GM18909 (cell line): ENCODE measurements at regions not wholly inside any gene's neighbourhood (a gene's known extent, or its start where the extent isn't known, plus 50 kb on each side); places are given as distances from the start of the nearest gene placed in this dataset.
"Not testable (repeated sequence)": the region's sequence is repeated elsewhere in the genome, so short reads cannot be mapped to it uniquely, and the experiment has no call there.

ENCODE experiments used
- ATAC-seq: cut with Tn5 transposase; IDR thresholded peaks from one replicate; pipeline ENCODE4 v1.9.1; 2021; ENCODE audit warnings: mild to moderate bottlenecking; ENCODE audit not compliant: unreplicated experiment, poor library complexity

DNA sequence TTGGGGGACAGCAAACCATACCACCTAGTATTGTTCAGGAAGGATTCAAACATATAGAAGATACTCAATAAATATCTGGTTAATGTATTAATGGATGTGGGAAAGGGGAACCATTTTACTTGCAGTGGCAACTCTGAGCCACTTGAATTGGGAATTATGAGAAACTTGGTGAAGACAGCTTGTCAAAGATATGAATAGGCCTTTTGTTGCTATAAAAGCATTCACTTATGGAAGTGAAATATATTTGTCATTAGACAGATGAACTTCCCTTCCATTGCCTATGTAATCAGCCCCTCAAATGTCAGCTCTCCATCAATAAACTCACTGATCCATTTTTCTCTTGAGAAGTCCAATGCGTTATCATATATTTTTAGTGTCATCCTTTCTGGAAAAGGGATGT, 56.1 kb downstream of the GPR85 start:
- ATAC-seq = no peak

DNA sequence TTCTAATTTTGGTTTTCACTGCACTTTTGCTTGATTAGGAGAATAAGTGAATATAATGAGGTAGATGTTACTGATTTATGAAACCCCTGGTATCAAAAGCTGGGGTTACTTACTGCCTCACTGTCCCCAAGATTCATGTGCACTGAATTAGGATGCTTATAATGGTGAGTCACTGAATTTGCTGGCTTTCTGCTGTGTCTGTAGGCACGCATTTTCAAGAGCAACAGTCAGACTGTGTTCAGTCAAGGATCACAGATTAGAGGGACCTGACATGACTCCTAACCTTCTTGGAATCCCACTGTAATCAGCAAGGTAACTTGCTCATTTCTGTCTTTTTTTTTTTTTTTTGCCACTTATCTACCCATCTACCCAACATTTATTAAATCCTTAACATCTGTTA, 59.7 kb downstream of the GPR85 start:
- no peak for ATAC-seq

DNA sequence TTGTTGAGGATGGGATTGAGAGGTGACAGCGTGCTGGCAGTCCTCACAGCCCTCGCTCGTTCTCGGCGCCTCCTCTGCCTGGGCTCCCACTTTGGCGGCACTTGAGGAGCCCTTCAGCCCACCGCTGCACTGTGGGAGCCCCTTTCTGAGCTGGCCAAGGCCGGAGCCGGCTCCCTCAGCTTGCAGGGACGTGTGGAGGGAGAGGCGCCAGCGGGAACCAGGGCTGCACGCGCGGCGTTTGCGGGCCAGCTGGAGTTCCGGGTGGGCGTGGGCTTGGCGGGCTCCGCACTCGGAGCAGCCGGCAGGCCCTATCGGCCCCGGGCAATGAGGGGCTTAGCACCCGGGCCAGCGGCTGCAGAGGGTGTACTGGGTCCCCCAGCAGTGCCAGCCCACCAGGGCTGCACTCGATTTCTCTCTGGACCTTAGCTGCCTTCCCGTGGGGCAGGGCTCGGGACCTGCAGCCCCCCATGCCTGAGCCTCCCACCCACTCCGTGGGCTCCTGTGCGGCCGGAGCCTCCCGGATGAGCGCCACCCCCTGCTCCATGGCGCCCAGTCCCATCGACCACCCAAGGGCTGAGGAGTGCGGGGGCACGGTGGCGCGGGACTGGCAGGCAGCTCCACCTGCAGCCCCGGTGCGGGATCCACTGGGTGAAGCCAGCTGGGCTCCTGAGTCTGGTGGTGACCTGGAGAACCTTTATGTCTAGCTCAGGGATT, 69.3 kb downstream of the GPR85 start:
- ATAC-seq = not testable (repeated sequence)

DNA sequence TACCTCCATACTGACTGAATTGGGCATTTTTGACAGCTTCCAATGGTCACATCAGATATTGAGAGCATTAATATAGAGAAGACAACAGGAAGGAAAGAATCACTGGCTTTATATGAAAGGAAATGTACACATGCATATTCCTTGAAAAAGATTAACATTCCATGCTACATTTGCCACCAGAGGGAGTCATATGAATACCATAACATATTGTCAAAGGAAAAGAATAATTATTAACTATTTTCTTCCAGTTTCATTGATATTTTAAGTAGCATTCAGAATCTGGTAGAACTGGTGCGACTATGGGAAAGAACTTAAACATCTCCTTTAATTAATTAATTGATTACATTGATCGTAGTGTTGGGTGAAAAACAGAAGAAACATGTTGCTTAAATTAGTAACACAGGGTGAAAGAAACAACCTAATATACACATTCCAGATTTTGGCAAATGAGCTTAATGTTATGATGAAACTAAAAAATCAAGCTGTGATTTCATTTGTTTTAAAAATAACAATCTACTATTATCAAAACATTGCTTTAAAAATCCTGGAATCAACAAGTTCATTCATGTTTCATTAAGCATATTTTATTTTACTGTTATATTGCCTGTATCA, 71.5 kb downstream of the GPR85 start:
- ATAC-seq = no peak

DNA sequence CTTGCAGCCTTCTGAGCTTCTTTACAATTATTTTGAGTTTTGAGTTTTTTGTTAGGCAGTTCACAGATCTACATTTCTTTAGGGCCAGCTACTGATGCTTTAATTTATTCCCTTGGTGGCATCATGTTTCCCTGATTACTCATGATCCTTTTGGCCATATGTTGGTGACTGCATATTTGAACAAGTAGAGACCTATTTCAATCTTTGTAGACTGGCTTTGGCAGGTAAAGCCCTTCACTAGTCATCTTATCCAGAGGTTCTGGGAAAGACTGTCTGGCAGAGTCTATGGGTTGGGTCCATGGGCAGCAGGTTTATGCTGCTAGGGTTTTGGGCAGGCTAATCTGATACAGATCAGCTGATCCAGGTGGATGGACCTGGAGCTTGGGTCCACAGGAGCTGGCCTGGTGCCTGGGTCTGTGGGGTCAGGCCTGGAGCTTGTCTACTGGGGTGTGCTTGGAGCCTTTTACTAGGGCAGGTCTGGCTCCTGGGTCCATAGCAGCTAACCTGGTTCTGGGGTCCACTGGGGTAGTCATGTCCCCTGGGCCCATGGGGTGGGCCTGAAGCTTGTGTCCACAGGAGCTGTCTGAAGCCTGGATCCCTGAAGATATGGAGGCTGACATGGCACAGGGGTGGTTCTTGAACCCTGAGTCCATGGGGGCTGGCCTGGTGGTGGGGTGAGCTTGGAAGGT, 72.7 kb downstream of the GPR85 start:
- ATAC-seq = no peak

DNA sequence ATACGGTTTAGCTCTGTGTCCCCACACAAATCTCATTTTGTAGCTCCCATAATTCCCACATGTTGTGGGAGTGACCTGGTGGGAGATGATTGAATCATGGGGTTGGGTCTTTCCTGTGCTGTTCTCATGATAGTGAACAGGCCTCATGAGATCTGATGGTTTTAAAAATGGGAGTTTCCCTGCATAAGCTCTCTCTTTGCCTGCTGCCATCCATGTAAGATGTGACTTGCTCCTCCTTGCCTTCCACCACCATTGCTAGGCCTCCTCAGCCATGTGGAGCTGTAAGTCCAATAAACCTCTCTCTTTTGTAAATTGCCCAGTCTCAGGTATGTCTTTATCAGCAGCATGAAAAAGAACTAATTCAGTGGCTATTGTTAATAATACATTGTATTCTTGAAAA, 73.8 kb downstream of the GPR85 start:
- ATAC-seq = not testable (repeated sequence)

DNA sequence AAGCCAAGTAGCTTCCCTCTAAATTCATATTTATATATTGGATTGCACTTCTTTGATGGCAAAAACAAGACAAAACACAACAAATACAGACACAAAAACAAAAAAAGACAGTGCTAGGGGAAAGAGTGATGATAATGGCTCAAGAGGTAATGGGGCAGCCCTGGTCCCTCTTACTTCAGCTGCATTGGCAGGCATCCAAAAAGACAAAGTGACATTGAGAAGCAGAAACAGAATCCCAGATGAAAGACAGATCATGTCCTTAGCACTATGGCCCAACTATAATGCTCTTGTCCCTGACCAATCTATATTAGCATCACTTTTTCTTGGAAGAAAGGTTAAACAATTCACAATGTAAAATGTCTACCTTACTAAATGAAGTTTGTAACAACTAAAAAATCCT, 76.2 kb downstream of the GPR85 start:
- no peak for ATAC-seq

DNA sequence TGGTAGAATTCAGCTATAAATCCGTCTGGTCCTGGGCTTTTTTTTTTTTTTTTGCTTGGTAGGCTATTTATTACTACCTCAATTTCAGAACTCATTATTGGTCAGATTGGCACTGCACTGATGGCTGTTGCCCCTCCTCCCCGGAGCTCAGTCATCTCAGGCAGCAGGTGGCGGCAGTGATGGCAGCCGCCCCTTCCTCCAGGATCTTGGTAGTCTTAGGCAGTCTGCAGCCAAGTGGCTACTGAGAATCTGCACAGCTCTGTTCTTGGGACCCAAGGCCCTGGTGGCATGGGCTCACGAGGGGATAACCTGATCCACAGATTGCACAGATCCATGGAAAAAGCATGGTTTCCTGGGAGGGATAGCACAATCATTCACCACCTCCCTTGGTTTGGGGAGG, 77.9 kb downstream of the GPR85 start:
- ATAC-seq = no peak

DNA sequence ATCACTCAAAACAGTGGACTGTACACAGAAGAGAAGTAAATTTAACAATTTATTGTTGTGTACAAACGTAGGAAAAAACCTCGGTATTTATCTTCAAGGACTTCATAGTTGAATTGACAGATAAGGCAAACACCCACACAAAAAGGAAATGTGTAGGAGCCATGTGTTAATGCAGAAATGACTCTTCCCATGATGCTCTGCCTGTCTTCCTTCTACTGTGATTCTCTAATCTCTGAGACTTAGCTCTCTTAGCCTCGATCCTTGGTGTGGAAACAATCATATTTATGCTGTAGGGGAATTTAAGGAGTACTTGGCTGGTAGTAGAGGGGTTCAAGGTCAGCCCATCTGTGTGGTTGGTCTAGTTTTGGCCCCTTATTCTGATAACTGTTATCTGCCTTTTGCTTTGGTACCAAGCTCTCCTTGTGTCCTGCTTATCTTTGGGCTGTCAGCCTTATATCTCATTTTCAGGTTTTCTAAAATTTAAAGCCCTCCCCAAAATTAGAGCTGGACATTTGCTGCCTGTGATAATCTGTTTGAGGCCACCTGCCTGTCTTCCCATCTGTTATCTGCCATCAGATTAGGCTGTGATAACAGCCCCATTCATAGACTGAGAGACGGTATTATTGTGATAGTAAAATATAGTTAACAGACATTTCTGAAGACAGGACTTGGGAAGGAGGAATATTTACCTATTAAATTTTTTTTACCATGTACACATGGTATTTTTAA, 81.7 kb downstream of the GPR85 start:
- ATAC-seq = no peak

DNA sequence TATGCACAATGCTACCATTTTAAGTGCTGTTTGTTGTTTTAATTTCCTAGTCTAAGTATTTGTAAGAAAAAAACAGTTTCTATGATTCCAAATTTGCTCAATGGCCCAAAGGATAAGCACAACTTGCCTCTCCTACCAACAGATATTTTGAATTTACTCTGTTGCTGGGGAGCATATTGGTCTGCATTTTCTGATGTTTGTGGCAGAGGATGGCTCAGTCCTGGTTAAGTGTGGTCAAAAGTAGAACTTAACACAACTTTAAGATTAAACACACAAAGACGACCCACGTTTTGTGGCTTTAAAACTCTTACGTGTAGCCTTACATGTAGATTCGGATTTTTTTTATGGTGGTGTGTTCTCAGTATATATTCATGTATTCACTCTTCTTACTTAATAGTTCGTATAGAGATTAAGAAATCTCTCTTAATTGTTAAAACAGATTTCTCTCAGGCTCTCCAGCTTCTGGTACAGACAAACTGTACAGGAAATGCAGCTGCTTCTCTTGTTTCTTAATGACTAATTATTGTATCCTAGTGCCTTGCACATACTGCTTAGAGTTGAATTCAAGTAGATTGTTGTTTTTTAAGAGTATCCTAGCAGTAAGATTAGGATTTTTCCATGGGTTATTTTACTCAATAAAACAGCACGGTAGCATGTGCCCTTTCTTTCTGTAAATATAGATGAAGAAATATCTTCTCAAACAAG, 86.2 kb downstream of the GPR85 start:
- ATAC-seq = peak; percentile 83

DNA sequence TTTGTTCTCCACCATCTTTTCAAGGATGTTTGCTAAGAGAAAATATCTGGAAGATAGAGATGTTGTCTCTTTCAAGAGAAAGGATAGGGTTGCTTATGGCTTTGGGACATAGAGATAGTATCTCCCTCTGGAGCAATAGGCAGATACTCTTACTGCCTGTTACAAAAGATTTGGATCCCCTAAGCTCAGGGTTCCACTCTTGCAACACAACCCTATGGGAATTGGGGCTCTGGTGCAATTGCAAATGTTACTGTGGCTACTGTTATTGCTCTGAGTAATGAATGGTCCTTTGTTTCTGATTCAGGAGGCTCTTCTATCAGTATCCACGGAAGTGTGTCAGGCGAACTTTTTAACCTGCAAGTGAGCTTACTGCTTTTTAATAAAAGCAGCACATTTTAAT, 88.8 kb downstream of the GPR85 start:
- no peak for ATAC-seq

DNA sequence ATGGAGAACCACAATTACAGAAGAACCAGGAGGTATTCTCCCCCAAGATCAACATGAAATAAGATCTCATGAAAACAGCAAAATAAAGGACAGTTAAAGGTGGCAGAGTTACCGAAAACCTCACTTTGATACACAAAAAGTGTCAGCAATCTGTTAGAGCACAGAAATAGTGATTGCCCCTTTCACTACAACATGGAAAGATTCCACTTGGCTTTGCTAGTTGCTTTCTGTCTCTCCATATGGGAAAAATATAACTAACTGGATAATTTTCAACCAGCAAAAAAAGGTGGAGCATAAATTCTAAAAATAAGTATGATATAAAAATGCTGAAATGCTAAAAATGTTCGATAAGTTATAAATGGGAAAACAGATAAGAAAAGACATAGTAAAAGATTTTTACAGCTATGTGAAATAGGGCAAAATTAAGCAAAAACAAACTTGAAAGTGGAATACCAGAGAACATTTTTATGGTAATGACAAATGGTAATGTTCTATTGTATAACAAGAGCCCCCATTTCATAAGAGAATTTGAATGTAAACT, 90.2 kb downstream of the GPR85 start:
- no peak for ATAC-seq

DNA sequence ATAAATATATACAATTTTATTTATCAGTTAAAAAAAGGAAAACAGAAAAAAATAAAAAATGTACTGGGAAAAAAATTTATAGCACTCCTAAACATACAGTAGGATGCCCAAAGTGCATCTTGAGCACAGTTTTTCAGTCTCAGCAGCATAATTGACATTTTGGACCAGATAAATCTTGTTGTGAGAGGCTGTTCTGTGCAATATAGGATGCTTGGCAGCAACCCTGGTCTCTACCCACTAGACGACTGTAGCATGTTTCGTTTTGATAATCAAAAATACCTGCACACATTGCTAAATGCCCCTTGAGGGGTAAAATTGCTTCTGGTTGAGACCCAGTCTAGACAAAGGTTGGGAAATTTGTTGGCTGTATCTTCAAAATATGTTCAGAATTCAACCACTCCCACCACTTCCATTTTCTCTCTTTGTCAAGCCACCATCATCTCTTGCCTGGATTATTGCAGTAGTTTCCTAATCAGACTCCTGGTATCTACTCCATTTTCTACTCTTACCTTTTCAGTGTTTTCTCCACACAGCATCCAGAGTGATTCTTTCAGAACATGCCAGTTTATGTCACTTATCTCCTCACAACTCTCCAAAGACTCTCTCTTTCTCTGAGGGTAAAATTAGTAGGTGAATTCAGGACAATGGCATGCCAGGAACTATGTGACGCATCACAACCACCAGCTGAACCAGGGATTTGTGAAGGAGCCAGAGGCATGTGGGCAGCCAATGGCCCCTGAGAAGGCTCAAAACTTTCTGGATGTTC, 91.4 kb downstream of the GPR85 start:
- no peak for ATAC-seq

DNA sequence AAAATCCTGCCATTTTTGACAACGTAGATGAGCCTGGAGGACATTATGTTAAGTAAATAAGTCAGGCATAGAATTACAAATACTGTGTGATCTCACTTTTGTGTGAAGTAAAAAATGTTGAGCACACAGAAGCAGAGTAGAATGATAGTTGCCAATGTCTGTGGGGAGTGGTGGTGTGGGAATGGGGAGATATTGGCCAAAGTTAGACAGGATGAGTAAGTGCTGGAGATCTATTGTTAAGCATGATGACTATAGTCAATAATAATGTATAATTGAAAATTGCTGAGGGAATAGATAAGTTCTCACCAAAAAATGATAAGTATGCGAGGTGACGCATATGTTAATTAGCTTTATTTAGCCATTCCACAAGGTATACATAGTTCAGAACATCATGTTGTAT, 92.0 kb downstream of the GPR85 start:
- ATAC-seq = no peak

DNA sequence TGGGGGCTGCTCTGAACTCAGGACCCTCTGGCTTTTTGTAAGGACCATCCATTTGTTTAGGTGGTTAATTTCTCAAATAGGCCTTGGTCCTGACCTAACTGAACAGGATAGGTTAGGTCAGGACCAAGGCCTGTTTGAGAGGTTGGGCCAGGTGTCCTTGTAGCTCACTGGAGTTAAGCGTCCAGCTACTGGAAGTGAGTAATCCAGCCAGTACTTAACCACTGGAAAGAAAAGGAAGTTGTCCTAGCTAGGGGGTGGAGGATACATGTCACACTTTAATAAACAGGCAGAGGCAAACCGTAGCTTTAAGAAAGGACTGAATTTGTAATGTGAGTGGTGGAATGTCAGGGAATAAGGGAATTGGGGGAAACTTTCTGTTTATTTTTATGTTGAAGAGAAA, 96.0 kb downstream of the GPR85 start:
- no peak for ATAC-seq

DNA sequence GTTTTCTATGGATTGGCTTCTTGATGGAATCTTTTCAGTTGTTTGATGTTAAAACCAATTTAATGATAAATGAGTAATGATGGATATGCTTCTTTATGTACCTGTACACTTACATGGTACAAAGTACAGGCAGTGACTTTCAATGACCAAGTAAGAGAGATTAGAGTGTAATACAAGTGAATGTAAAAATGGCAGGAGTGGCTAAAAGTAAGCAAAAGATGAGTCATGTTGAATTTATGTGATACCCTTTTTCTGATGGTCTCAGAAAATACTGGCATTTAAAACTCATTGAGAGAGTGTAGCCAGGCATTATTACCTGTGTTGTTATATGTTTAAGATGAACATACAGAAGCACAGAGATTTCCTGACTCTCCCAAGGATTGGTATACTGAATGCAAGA, 97.1 kb downstream of the GPR85 start:
- no peak for ATAC-seq

DNA sequence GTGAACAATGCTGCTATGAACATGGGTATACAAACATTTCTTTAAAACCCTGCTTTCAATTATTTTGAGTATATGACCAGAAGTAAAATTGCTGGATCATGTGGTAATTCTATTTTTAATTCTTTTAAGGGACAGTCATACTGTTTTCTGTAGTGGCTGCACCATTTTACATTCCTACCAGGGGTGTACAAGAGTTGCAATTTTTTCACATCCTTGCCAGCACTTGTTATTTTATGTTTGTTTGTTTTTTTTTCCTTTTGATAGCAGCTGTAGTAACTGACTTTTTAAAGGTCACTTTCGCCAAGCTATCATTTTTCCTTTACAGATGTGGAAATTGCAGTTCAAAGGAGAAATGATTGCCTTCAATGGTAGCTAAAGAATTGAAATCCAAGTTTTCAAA, 99.5 kb downstream of the GPR85 start:
- no peak for ATAC-seq

DNA sequence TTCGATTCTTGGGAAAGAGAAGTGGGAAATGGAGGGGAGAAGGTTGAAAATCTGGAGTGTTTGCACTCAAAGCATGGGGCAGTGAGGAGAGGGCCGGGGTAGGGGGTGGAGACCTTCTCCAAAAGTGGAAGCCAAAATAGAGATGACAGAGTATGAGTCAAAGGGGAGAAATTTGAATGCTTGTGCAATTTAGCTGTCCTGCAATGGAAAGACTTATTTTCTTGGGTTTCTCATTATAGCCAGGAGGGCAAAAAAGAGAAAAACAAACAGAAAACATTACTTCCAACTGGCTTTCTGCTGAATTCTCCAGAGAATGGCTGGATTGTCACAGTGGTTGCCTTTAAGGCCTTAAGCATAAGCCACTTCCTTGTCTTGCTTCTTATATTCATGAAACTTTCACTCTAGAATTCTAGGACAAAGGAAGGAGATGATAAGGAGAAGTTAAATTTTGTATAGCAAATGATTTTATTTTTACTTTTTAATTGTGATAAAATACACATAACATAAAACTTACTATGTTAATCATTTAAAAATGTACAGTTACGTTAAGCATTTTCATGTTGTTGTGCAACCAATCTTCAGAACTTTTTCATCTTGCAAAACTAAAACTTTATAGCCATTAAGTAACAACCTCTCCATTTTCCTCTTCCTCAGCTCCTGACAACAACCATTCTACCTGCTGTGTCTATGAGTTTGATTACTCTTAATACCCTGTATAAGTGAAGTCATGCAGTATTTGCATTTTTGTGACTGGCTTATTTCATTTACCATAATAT, 100.2 kb downstream of the GPR85 start:
- ATAC-seq = no peak
